ENCODE measurements at regions not wholly inside any gene's neighbourhood (a gene's known extent, or its start where the extent isn't known, plus 50 kb on each side); places are given as distances from the start of the nearest gene placed in this dataset.

DNA sequence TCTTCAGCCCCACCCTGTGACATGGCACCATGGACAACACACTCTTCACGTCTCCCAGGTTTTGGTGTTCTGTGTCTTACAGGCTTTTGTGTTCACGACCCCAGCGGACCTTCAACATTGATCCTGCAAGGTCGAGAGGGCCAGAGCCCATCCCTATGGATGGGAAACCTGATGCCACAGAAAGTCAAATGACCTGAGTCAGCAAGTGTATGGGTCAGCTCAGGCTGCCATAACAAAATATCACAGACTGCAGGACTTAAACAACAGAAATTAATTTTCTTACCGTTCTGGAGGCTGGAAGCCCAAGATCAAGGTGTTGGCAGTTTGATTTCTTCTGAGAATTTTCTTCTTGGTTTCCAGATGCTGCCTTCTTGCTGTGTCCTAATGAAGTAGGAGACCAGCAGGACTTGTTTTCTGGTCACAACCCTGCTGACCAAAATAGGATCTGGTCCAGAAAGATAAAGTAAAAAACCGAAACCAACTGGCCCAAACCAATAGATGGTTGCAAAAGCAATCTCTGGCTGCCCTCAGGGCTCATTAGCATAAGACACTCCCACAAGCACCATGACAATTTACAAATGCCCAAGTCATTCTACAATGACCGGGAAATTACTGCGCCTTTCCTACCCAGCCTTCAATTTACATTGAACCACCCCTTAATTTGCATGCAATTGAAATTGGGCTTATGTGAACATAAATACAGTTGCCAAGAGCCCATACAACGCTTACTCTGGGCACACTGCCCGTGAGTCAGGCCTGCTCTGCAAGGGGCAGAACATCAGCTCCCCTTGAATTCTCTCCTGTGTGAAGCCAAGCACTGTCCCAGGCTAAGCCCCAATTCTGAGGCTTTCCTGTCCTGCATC is 82.9 kb upstream of the SLC22A11 start:
- Histone ChIP-seq H4K20me1 (ENCODE audit: insufficient read depth) (no peaks in the 10 kb centered on the region; the same call in 1 of the 2 replicates), H3K36me3 (ENCODE audit: low read depth) (no peaks in the 10 kb centered on the region), H3K4me1 (replicated peaks; ENCODE audit: insufficient read depth) (no peaks in the 10 kb centered on the region), H3K27me3 (ENCODE audit: insufficient read depth, low read depth) (peaks cover 100% of the 10 kb centered on the region), H3K9me2 (ENCODE audit: insufficient read depth) (no peaks in the 10 kb centered on the region), H3K79me2 (ENCODE audit: low read depth) (no peaks in the 10 kb centered on the region), H3K27ac (no peak overlapping the region), H2AFZ (no peak overlapping the region), H3K4me2 (no peak overlapping the region), H3K4me3 (no peak overlapping the region), H3K9me3 (ENCODE audit: insufficient read depth, low read depth) (no peaks in the 10 kb centered on the region), H3F3A (ENCODE audit: insufficient read depth, low read depth) (no peaks in the 10 kb centered on the region)
- CTCF ChIA-PET = interaction anchor here (0.7 kb wide), 1 partner anchor 76 kb away, joined by 6 read pairs; no protein-coding TSS in a partner anchor
- no TSS peak for BruUV-seq (replicated peaks)
- POLR2A ChIA-PET (ENCODE audit: unreplicated experiment) = interaction anchor here (0.7 kb wide), 1 partner anchor 14 kb away, joined by 4 read pairs; no protein-coding TSS in a partner anchor
- no peak for TF ChIP-seq EZH2 (IDR thresholded peaks at IDR 0.05; ENCODE audit: low read depth)
- TF ChIP-seq, protein P1, sequence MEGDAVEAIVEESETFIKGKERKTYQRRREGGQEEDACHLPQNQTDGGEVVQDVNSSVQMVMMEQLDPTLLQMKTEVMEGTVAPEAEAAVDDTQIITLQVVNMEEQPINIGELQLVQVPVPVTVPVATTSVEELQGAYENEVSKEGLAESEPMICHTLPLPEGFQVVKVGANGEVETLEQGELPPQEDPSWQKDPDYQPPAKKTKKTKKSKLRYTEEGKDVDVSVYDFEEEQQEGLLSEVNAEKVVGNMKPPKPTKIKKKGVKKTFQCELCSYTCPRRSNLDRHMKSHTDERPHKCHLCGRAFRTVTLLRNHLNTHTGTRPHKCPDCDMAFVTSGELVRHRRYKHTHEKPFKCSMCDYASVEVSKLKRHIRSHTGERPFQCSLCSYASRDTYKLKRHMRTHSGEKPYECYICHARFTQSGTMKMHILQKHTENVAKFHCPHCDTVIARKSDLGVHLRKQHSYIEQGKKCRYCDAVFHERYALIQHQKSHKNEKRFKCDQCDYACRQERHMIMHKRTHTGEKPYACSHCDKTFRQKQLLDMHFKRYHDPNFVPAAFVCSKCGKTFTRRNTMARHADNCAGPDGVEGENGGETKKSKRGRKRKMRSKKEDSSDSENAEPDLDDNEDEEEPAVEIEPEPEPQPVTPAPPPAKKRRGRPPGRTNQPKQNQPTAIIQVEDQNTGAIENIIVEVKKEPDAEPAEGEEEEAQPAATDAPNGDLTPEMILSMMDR (conservative IDR thresholded peaks at IDR 0.05) = no peak
- intact Hi-C loops (cut with micrococcal nuclease; ENCODE audit: unreplicated experiment) = no loop called here
- DNase-seq = no peak

DNA sequence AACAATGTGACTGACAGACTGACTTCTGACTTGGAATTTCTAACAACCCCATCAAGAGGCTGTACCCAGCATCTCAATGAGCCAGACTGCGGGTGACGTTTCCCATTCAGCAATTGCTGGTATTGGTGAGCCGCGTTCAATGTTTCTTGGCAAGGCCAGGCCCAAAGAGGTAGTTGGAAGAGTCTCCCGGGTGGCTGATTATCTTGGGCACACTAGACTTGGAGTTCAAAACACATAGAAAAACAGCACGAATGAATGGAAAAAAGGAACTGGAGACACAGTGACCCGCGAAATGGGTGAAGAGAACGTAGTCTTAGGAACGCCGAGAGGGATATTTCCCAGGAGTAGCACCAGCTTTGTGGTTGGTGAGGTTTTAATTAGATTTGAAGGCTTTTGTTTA is 81.1 kb upstream of the SLC22A11 start:
- H3K4me2 ChIP-seq = no peak overlapping the region
- H2AFZ ChIP-seq = no peak overlapping the region
- no peaks in the 10 kb centered on the region for H3K79me2 ChIP-seq (ENCODE audit: low read depth)
- H3K4me3 ChIP-seq = no peak overlapping the region
- no TSS peak for BruUV-seq (replicated peaks)
- H3F3A ChIP-seq (ENCODE audit: insufficient read depth, low read depth) = no peaks in the 10 kb centered on the region
- no peaks in the 10 kb centered on the region for H3K36me3 ChIP-seq (ENCODE audit: low read depth)
- H3K9me3 ChIP-seq (ENCODE audit: insufficient read depth, low read depth) = no peaks in the 10 kb centered on the region
- no peaks in the 10 kb centered on the region for H3K4me1 ChIP-seq (replicated peaks; ENCODE audit: insufficient read depth)
- no peaks in the 10 kb centered on the region for H3K9me2 ChIP-seq (ENCODE audit: insufficient read depth)
- no peak for DNase-seq
- H4K20me1 ChIP-seq (ENCODE audit: insufficient read depth) = no peaks in the 10 kb centered on the region; the same call in 1 of the 2 replicates
- H3K27me3 ChIP-seq (ENCODE audit: insufficient read depth, low read depth) = peaks cover 100% of the 10 kb centered on the region
- ChIA-PET CTCF (no interaction called here), POLR2A (ENCODE audit: unreplicated experiment) (no interaction called here)
- TF ChIP-seq EZH2 (IDR thresholded peaks at IDR 0.05; ENCODE audit: low read depth) = no peak
- no peak overlapping the region for H3K27ac ChIP-seq
- intact Hi-C loops (cut with micrococcal nuclease; ENCODE audit: unreplicated experiment) = no loop called here

DNA sequence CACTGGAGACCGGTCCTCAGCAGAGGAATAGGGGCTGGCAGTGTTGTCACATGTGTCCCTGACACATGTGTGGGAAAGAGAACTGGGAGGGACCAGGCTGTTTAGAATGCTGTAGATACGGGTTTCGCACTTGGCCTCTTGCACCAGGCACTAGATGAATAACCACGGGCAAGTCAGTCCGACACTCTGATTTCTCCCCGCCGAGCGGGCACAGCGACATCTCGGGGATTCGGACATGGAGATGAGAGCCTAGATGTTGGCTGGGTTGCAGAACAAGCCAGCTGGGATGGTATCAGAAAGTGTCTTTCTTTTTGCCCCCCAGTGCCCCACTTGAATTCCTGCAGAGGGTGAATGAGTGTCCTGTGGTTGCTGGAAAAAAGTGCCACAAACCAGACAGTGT is 80.6 kb upstream of the SLC22A11 start:
- Histone ChIP-seq H4K20me1 (ENCODE audit: insufficient read depth) (no peaks in the 10 kb centered on the region; the same call in 1 of the 2 replicates), H3K9me2 (ENCODE audit: insufficient read depth) (no peaks in the 10 kb centered on the region), H3K27me3 (ENCODE audit: insufficient read depth, low read depth) (peaks cover 100% of the 10 kb centered on the region), H3K4me1 (replicated peaks; ENCODE audit: insufficient read depth) (no peaks in the 10 kb centered on the region), H3K36me3 (ENCODE audit: low read depth) (no peaks in the 10 kb centered on the region), H3K9me3 (ENCODE audit: insufficient read depth, low read depth) (no peaks in the 10 kb centered on the region), H3F3A (ENCODE audit: insufficient read depth, low read depth) (no peaks in the 10 kb centered on the region), H3K27ac (no peak overlapping the region), H3K79me2 (ENCODE audit: low read depth) (no peaks in the 10 kb centered on the region), H3K4me3 (no peak overlapping the region), H2AFZ (no peak overlapping the region), H3K4me2 (no peak overlapping the region)
- DNase-seq = no peak
- ChIA-PET POLR2A (ENCODE audit: unreplicated experiment) (no interaction called here), CTCF (no interaction called here)
- intact Hi-C loops (cut with micrococcal nuclease; ENCODE audit: unreplicated experiment) = no loop called here
- TF ChIP-seq, protein P1 (conservative IDR thresholded peaks at IDR 0.05) = no peak
- TF ChIP-seq EZH2 (IDR thresholded peaks at IDR 0.05; ENCODE audit: low read depth) = no peak
- BruUV-seq (replicated peaks) = no TSS peak

All from PC-9 (cell line).